ENCODE measurements at regions not wholly inside any gene's neighbourhood (a gene's known extent, or its start where the extent isn't known, plus 50 kb on each side); places are given as distances from the start of the nearest gene placed in this dataset.

DNA sequence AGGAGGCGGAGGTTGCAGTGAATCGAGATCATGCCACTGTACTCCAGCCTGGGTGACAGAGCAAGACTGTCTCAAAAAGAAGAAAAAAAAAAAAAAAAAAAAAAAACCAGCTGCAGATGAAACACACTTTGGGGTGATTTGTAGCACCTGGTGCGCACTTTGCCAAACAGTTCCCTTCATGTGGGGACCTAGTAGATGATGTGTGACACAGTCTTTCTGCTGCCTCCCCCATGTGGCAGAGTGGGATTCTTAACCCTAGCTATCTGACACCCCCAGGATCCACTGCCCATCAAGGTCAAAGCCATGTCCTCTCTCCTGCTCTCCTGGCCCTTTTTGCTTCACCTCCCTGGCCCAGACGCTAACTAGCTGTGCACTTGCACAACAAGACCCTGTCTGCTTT, 52.1 kb upstream of the PDZD8 start:
- H3K4me3 ChIP-seq (ENCODE audit: low read depth, low read length) = no peak overlapping the region
- peaks cover 5% of the 10 kb centered on the region; the same call in 1 of the 2 replicates for H3K27me3 ChIP-seq (ENCODE audit: control insufficient read depth, insufficient read depth, low read length)
- TF ChIP-seq, protein P1, sequence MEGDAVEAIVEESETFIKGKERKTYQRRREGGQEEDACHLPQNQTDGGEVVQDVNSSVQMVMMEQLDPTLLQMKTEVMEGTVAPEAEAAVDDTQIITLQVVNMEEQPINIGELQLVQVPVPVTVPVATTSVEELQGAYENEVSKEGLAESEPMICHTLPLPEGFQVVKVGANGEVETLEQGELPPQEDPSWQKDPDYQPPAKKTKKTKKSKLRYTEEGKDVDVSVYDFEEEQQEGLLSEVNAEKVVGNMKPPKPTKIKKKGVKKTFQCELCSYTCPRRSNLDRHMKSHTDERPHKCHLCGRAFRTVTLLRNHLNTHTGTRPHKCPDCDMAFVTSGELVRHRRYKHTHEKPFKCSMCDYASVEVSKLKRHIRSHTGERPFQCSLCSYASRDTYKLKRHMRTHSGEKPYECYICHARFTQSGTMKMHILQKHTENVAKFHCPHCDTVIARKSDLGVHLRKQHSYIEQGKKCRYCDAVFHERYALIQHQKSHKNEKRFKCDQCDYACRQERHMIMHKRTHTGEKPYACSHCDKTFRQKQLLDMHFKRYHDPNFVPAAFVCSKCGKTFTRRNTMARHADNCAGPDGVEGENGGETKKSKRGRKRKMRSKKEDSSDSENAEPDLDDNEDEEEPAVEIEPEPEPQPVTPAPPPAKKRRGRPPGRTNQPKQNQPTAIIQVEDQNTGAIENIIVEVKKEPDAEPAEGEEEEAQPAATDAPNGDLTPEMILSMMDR (IDR thresholded peaks at IDR 0.05; ENCODE audit: insufficient read depth, low read depth, low read length) = no peak
- H3K36me3 ChIP-seq (ENCODE audit: control insufficient read depth, insufficient read depth, low read length) = no peaks in the 10 kb centered on the region
- ChIA-PET POLR2A (no interaction called here), CTCF (interaction anchor here (0.6 to 3.1 kb wide), 5 partner anchors 9 to 557 kb away, joined by 3 to 10 read pairs (median 4); no protein-coding TSS in a partner anchor)
- DNase-seq (ENCODE audit: low read depth) = no peak

DNA sequence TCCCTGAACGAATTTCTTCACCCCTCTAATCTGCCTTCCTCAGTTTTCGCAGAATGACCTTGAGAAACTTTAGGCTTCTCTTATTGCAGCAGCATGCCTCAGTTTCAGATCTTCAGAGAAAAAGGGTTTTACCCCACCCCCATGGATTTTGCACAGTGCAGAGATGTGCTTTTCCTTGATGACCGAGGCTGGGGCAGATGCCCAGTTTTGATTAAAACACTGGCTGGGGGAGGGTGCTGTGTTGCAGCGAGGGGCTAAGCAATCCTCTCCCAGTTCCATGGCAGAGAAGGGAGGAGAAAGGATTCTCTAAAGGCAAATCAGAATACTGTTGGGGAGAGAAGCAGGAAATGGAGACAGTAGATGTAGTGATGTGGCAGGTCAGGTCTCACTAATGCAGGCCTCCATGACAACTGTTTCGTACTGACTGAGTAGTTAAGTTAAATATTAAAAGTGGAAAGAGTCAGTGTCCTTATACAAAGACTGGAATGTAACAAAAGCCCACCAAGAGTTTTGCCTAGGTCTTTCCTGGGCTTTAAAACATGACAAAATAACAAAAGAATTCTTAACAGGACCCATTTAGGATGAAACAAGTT, 50.8 kb upstream of the PDZD8 start:
- Histone ChIP-seq H3K4me3 (ENCODE audit: low read depth, low read length) (no peak overlapping the region), H3K36me3 (ENCODE audit: control insufficient read depth, insufficient read depth, low read length) (no peaks in the 10 kb centered on the region), H3K27me3 (ENCODE audit: control insufficient read depth, insufficient read depth, low read length) (peaks cover 3% of the 10 kb centered on the region; the same call in 1 of the 2 replicates)
- no peak for DNase-seq (ENCODE audit: low read depth)
- ChIA-PET CTCF (interaction anchor here (3.1 kb wide), 1 partner anchor 209 kb away, joined by 10 read pairs; no protein-coding TSS in a partner anchor), POLR2A (no interaction called here)
- TF ChIP-seq, protein P1 (IDR thresholded peaks at IDR 0.05; ENCODE audit: insufficient read depth, low read depth, low read length) = no peak

DNA sequence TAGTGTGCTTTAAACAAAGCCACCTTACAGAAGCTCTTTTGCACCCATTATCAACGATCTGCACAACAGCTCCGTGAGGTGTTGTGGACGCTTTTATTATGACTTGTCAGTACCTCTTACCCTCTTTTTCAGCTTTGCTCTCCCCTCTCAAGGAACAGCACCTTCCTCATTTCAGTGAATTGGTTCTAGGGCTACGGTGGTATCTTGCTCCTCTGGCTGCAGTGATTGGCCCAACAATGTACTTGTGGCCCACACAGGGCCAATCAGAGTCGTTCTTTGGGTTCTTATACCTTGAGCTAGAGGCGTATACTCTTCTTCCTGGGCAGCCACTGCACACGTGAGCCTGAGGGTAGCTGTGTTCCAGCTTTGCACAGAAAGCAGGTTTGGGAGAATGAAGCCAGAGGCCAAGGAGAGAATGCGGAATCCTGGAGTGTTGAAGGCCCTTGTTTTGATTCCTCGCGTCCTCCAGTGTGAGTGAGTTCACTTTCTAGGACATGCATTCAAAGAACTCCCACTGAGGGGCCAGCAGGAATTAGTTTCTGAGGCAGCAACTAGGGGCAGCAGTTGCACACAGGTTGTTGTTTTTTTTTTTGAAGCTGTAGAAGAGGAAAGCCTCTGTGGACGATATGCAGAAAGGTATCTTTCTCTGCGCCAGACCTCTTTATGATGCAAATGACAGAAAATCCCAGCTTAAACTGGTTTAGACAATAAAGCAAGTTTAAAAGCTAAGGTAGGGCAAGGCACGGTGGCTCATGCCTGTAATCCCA, 49.8 kb upstream of the PDZD8 start:
- no peaks in the 10 kb centered on the region for H3K36me3 ChIP-seq (ENCODE audit: control insufficient read depth, insufficient read depth, low read length)
- H3K4me3 ChIP-seq (ENCODE audit: low read depth, low read length) = no peak overlapping the region
- peaks cover 3% of the 10 kb centered on the region; the same call in 1 of the 2 replicates for H3K27me3 ChIP-seq (ENCODE audit: control insufficient read depth, insufficient read depth, low read length)
- POLR2A ChIA-PET = interaction anchor here (0.6 kb wide), 1 partner anchor 1079 kb away, joined by 5 read pairs; no protein-coding TSS in a partner anchor
- TF ChIP-seq, protein P1 (IDR thresholded peaks at IDR 0.05; ENCODE audit: insufficient read depth, low read depth, low read length) = no peak
- DNase-seq (ENCODE audit: low read depth) = no peak
- CTCF ChIA-PET = interaction anchor here (0.6 to 1.1 kb wide), 3 partner anchors 78 to 654 kb away, joined by 3 to 4 read pairs (median 4); no protein-coding TSS in a partner anchor

Data from BJ (cell line).